SJSA1 (cell line): ENCODE measurements at regions not wholly inside any gene's neighbourhood (a gene's known extent, or its start where the extent isn't known, plus 50 kb on each side); places are given as distances from the start of the nearest gene placed in this dataset.
"Not testable (repeated sequence)": the region's sequence is repeated elsewhere in the genome, so short reads cannot be mapped to it uniquely, and the experiment has no call there.

Source experiments
- DNase-seq, 2 experiments: peaks; one replicate each; pipeline ENCODE4 v3.0.0-alpha.2; 2015 to 2020; ENCODE audit warnings: low spot score in 2 of 2, low read depth in 1 of 2
- H3K27ac ChIP-seq: fragments of 250-450 bp; sonication (Bioruptor Pico); 2 replicates; pipeline ENCODE4 v1.5.1; 2020; ENCODE audit warnings: mild to moderate bottlenecking, moderate library complexity
- H3K27me3 ChIP-seq: fragments of 250-450 bp; sonication (Bioruptor Pico); replicated peaks from 2 replicates; pipeline ENCODE4 v1.5.1; 2020; ENCODE audit warnings: mild to moderate bottlenecking, moderate library complexity
- H3K36me3 ChIP-seq: fragments of 250-450 bp; sonication (Bioruptor Pico); 2 replicates; pipeline ENCODE4 v1.5.1; 2020; ENCODE audit warnings: mild to moderate bottlenecking
- H3K4me1 ChIP-seq: fragments of 250-450 bp; sonication (Bioruptor Pico); replicated peaks from 2 replicates; pipeline ENCODE4 v1.6.1; 2021; ENCODE audit warnings: mild to moderate bottlenecking
- H3K4me3 ChIP-seq: fragments of 250-450 bp; sonication (Bioruptor Pico); 2 replicates; pipeline ENCODE4 v1.5.1; 2020; ENCODE audit warnings: mild to moderate bottlenecking
- H3K9me3 ChIP-seq: fragments of 250-450 bp; sonication (Bioruptor Pico); replicated peaks from 2 replicates; pipeline ENCODE4 v1.5.1; 2020; ENCODE audit warnings: mild to moderate bottlenecking

GRCh38 chr14:34058510-34058909 lies 107.6 kb upstream of the EGLN3 start:
- no peak for DNase-seq
- Histone ChIP-seq H3K4me1 (peaks cover 17% of the 10 kb centered on the region), H3K27ac (no peak overlapping the region), H3K27me3 (no peaks in the 10 kb centered on the region), H3K36me3 (no peaks in the 10 kb centered on the region), H3K9me3 (no peaks in the 10 kb centered on the region), H3K4me3 (no peak overlapping the region)

GRCh38 chr14:34056046-34056445 lies 105.2 kb upstream of the EGLN3 start:
- Histone ChIP-seq H3K9me3 (no peaks in the 10 kb centered on the region), H3K4me3 (no peak overlapping the region), H3K27me3 (no peaks in the 10 kb centered on the region), H3K27ac (no peak overlapping the region), H3K36me3 (no peaks in the 10 kb centered on the region), H3K4me1 (peaks cover 26% of the 10 kb centered on the region)
- DNase-seq: no peak

- Histone ChIP-seq H3K27ac (no peak overlapping the region), H3K36me3 (no peaks in the 10 kb centered on the region), H3K4me3 (no peak overlapping the region), H3K4me1 (peaks cover 24% of the 10 kb centered on the region), H3K9me3 (no peaks in the 10 kb centered on the region), H3K27me3 (no peaks in the 10 kb centered on the region)
- DNase-seq: no peak
Observed at GRCh38 chr14:34055157-34055950, 104.5 kb upstream of the EGLN3 start.

- H3K4me3 ChIP-seq: no peak overlapping the region
- H3K4me1 ChIP-seq: peaks cover 9% of the 10 kb centered on the region
- no peaks in the 10 kb centered on the region for H3K27me3 ChIP-seq
- no peaks in the 10 kb centered on the region for H3K36me3 ChIP-seq
- no peak for DNase-seq
- H3K27ac ChIP-seq: no peak overlapping the region
- no peaks in the 10 kb centered on the region for H3K9me3 ChIP-seq
Observed at GRCh38 chr14:34053666-34054065, 102.8 kb upstream of the EGLN3 start.

GRCh38 chr14:34052658-34053014 lies 101.8 kb upstream of the EGLN3 start:
- Histone ChIP-seq H3K36me3 (no peaks in the 10 kb centered on the region), H3K27me3 (no peaks in the 10 kb centered on the region), H3K4me3 (no peak overlapping the region), H3K27ac (no peak overlapping the region), H3K9me3 (no peaks in the 10 kb centered on the region), H3K4me1 (peaks cover 9% of the 10 kb centered on the region)
- DNase-seq: peak; percentile 40 to 81

GRCh38 chr14:34051966-34052657 lies 101.2 kb upstream of the EGLN3 start:
- Histone ChIP-seq H3K27me3 (no peaks in the 10 kb centered on the region), H3K36me3 (no peaks in the 10 kb centered on the region), H3K9me3 (no peaks in the 10 kb centered on the region), H3K27ac (0 out of 2 replicates have a peak overlapping the region, but pooled peaks have one; percentile 0), H3K4me1 (peaks cover 9% of the 10 kb centered on the region), H3K4me3 (no peak overlapping the region)
- peak in 1 of 2 experiments; percentile 19 for DNase-seq

- peaks cover 9% of the 10 kb centered on the region for H3K4me1 ChIP-seq
- no peaks in the 10 kb centered on the region for H3K27me3 ChIP-seq
- H3K27ac ChIP-seq: no peak overlapping the region
- no peaks in the 10 kb centered on the region for H3K9me3 ChIP-seq
- H3K4me3 ChIP-seq: no peak overlapping the region
- no peaks in the 10 kb centered on the region for H3K36me3 ChIP-seq
- DNase-seq: no peak
Observed at GRCh38 chr14:34050606-34051005, 99.7 kb upstream of the EGLN3 start.

- peaks cover 9% of the 10 kb centered on the region for H3K4me1 ChIP-seq
- H3K27me3 ChIP-seq: no peaks in the 10 kb centered on the region
- no peak overlapping the region for H3K4me3 ChIP-seq
- no peak for DNase-seq
- H3K27ac ChIP-seq: no peak overlapping the region
- H3K36me3 ChIP-seq: no peaks in the 10 kb centered on the region
- H3K9me3 ChIP-seq: no peaks in the 10 kb centered on the region
Observed at GRCh38 chr14:34049790-34050189, 98.9 kb upstream of the EGLN3 start.

GRCh38 chr14:34049187-34049586 lies 98.3 kb upstream of the EGLN3 start:
- H3K4me3 ChIP-seq, DNase-seq, H3K9me3 ChIP-seq, H3K27me3 ChIP-seq, H3K36me3 ChIP-seq, H3K4me1 ChIP-seq, H3K27ac ChIP-seq: not testable (repeated sequence)

GRCh38 chr14:34046799-34047520 lies 96.1 kb upstream of the EGLN3 start:
- Histone ChIP-seq H3K9me3 (no peaks in the 10 kb centered on the region), H3K27ac (no peak overlapping the region), H3K27me3 (no peaks in the 10 kb centered on the region), H3K36me3 (no peaks in the 10 kb centered on the region), H3K4me1 (peaks cover 7% of the 10 kb centered on the region), H3K4me3 (no peak overlapping the region)
- DNase-seq: no peak

- no peaks in the 10 kb centered on the region for H3K36me3 ChIP-seq
- no peaks in the 10 kb centered on the region for H3K9me3 ChIP-seq
- no peak for DNase-seq
- H3K4me1 ChIP-seq: peaks cover 7% of the 10 kb centered on the region
- no peak overlapping the region for H3K4me3 ChIP-seq
- H3K27me3 ChIP-seq: no peaks in the 10 kb centered on the region
- H3K27ac ChIP-seq: no peak overlapping the region
Observed at GRCh38 chr14:34044666-34045306, 93.9 kb upstream of the EGLN3 start.

GRCh38 chr14:34044373-34044637 lies 93.4 kb upstream of the EGLN3 start:
- Histone ChIP-seq H3K27ac (no peak overlapping the region), H3K4me3 (no peak overlapping the region), H3K4me1 (peaks cover 7% of the 10 kb centered on the region), H3K9me3 (no peaks in the 10 kb centered on the region), H3K36me3 (no peaks in the 10 kb centered on the region), H3K27me3 (no peaks in the 10 kb centered on the region)
- no peak for DNase-seq

- Histone ChIP-seq H3K9me3 (no peaks in the 10 kb centered on the region), H3K27me3 (no peaks in the 10 kb centered on the region), H3K36me3 (no peaks in the 10 kb centered on the region), H3K4me3 (no peak overlapping the region), H3K27ac (no peak overlapping the region), H3K4me1 (peaks cover 7% of the 10 kb centered on the region)
- no peak for DNase-seq
Observed at GRCh38 chr14:34043627-34044372, 92.9 kb upstream of the EGLN3 start.
